Esophagus muscularis mucosa (tissue), 4 donors: ENCODE measurements at regions not wholly inside any gene's neighbourhood (a gene's known extent, or its start where the extent isn't known, plus 50 kb on each side); places are given as distances from the start of the nearest gene placed in this dataset.

Source experiments
- DNase-seq: peaks from one replicate; pipeline ENCODE4 v3.0.0-alpha.2; 2017; ENCODE audit errors: extremely low spot score
- H3K27ac ChIP-seq, 4 donors: fragments of 200-600 bp; sonication (generic); replicated peaks in 1 of 4; 1 replicate in 3 of 4; 2 replicates in 1 of 4; pipeline ENCODE4 v1.5.1; 2016 to 2019; ENCODE audit warnings: mild to moderate bottlenecking in 1 of 4
- H3K27me3 ChIP-seq, 4 donors: fragments of 200-600 bp; sonication (generic); one replicate each; pipeline versions ENCODE4 v1.5.1 to v1.6.0; 2016 to 2019
- H3K36me3 ChIP-seq, 4 donors: fragments of 200-600 bp; sonication (generic); one replicate each; pipeline ENCODE4 v1.5.1; 2016 to 2019
- H3K4me1 ChIP-seq, 4 donors: fragments of 200-600 bp; sonication (generic); one replicate each; pipeline ENCODE4 v1.5.1; 2016 to 2019
- H3K4me3 ChIP-seq, 4 donors: fragments of 200-600 bp; sonication (generic); 1 replicate in 2 of 4; 2 replicates in 2 of 4; pipeline ENCODE4 v1.5.1; 2016 to 2019; ENCODE audit warnings: mild to moderate bottlenecking in 4 of 4, moderate library complexity in 1 of 4
- H3K9me3 ChIP-seq, 4 donors: fragments of 200-600 bp; sonication (generic); 1 replicate in 3 of 4; 2 replicates in 1 of 4; pipeline ENCODE4 v1.5.1; 2016 to 2019
- CTCF ChIP-seq, 3 experiments: fragments of 200-600 bp in 2 of 3; fragments of 450-650 bp in 1 of 3; sonication (generic) in 2 of 3; IDR thresholded peaks; one replicate each; pipeline ENCODE4 v1.5.1; 2017 to 2019; ENCODE audit warnings: antibody characterized with exemption in 3 of 3, mild to moderate bottlenecking in 2 of 3, moderate library complexity in 1 of 3
- EP300 ChIP-seq: sonication (generic); formaldehyde crosslinking; IDR thresholded peaks from one replicate; pipeline ENCODE4 v1.6.1; 2017; ENCODE audit warnings: antibody characterized with exemption
- POLR2A ChIP-seq: fragments of 450-650 bp; IDR thresholded peaks from one replicate; pipeline ENCODE4 v1.6.1; 2017; ENCODE audit warnings: antibody characterized with exemption, moderate library complexity, mild to moderate bottlenecking, low read depth
- POLR2AphosphoS5 ChIP-seq, 2 donors: sonication (generic); formaldehyde crosslinking; IDR thresholded peaks; one replicate each; pipeline ENCODE4 v1.6.1; 2017; ENCODE audit warnings: antibody characterized with exemption in 2 of 2
- WGBS: methylation state at CpG from one replicate; pipeline ENCODE4 v1.1.5; 2018; 5-methylcytosine and 5-hydroxymethylcytosine counted together
- intact Hi-C: fragments of 100-400 bp; cut with DNase I; formaldehyde crosslinking; loops from one replicate; pipeline ENCODE4 v1.15.1; 2023

DNA sequence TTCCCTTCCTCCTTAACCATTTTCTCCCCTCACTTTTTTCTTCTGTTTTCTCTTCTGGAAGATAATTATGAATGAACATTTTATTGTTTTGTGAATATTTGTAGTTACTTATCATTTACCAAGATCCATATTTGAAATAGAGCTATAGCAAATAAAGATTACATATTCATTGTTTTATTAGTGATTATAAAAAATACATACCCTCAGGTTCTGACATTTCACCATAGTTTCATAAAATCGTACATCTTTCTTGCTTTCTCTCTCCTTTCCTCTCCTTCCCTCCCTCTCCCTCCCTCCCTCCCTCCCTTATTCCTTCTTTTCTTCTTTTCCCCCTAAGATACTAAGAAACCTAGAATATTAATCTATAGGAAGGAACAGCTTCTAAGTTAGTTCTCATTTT, 410.9 kb upstream of the GOLIM4 start:
- intact Hi-C loops: no loop called here
- no peaks in the 10 kb centered on the region for H3K27me3 ChIP-seq
- 66% methylated on average over 1 of the region's 1 CpG for WGBS
- no peaks in the 10 kb centered on the region for H3K4me1 ChIP-seq
- no peaks in the 10 kb centered on the region for H3K36me3 ChIP-seq
- no peak overlapping the region for H3K4me3 ChIP-seq
- H3K9me3 ChIP-seq: no peaks in the 10 kb centered on the region
- no peak for DNase-seq
- no peak overlapping the region for H3K27ac ChIP-seq
- TF ChIP-seq POLR2AphosphoS5 (IDR thresholded peaks at IDR 0.05) (no peak), POLR2A (no peak), EP300 (no peak), CTCF (IDR thresholded peaks at IDR 0.05) (no peak)

GRCh38 chr3:168501570-168501969, 405.8 kb upstream of the GOLIM4 start:
- no peak overlapping the region for H3K27ac ChIP-seq
- H3K4me1 ChIP-seq: peaks cover 0 to 18% (median 10%) of the 10 kb centered on the region in 4 donors
- intact Hi-C loops: no loop called here
- H3K36me3 ChIP-seq: no peaks in the 10 kb centered on the region
- 78% methylated on average over 1 of the region's 1 CpG for WGBS
- no peak overlapping the region for H3K4me3 ChIP-seq
- H3K27me3 ChIP-seq: no peaks in the 10 kb centered on the region
- no peak for DNase-seq
- H3K9me3 ChIP-seq: no peaks in the 10 kb centered on the region
- no peak for TF ChIP-seq EP300
- no peak for TF ChIP-seq POLR2AphosphoS5 (IDR thresholded peaks at IDR 0.05)
- no peak for TF ChIP-seq CTCF (IDR thresholded peaks at IDR 0.05)
- TF ChIP-seq POLR2A: no peak

GRCh38 chr3:168498194-168498593, 402.5 kb upstream of the GOLIM4 start:
- no peaks in the 10 kb centered on the region for H3K36me3 ChIP-seq
- no peak overlapping the region for H3K27ac ChIP-seq
- no peak overlapping the region for H3K4me3 ChIP-seq
- H3K4me1 ChIP-seq: peaks cover 0 to 18% (median 10%) of the 10 kb centered on the region in 4 donors
- no peak for TF ChIP-seq POLR2A
- no peak for TF ChIP-seq CTCF (IDR thresholded peaks at IDR 0.05)
- TF ChIP-seq EP300: no peak
- TF ChIP-seq POLR2AphosphoS5 (IDR thresholded peaks at IDR 0.05): no peak
- no peaks in the 10 kb centered on the region for H3K9me3 ChIP-seq
- DNase-seq: no peak
- intact Hi-C loops: no loop called here
- no peaks in the 10 kb centered on the region for H3K27me3 ChIP-seq

GRCh38 chr3:168497741-168498140, 402.0 kb upstream of the GOLIM4 start:
- no peaks in the 10 kb centered on the region for H3K9me3 ChIP-seq
- H3K4me1 ChIP-seq: peaks cover 0 to 18% (median 10%) of the 10 kb centered on the region in 4 donors
- H3K27ac ChIP-seq: no peak overlapping the region
- 61% methylated on average over 2 of the region's 2 CpGs for WGBS
- TF ChIP-seq CTCF (IDR thresholded peaks at IDR 0.05) (no peak), EP300 (no peak), POLR2A (no peak), POLR2AphosphoS5 (IDR thresholded peaks at IDR 0.05) (no peak)
- no peak overlapping the region for H3K4me3 ChIP-seq
- no peak for DNase-seq
- no peaks in the 10 kb centered on the region for H3K36me3 ChIP-seq
- intact Hi-C loops: no loop called here
- no peaks in the 10 kb centered on the region for H3K27me3 ChIP-seq

DNA sequence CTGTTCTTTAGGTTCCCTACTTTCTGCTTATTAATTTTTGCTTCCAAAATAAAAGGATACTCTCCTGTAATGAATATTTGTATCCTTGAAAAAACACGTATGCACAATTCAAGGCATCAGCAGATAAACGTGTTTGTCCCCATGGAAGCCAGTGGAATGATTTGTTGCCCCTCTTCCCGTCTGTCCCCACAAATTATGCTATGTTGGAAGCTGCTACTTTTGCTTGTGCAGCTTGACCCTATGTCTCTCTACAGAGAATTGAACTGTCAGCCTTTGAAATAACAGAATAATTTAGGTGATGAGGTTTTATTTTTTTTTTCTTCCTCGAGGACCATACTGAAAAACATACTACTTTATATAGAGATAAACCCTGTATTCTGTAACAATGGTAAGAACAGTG, 401.5 kb upstream of the GOLIM4 start:
- intact Hi-C loops: no loop called here
- TF ChIP-seq POLR2A (no peak), CTCF (IDR thresholded peaks at IDR 0.05) (no peak)
- Histone ChIP-seq H3K36me3 (no peaks in the 10 kb centered on the region), H3K27ac (no peak overlapping the region), H3K9me3 (no peaks in the 10 kb centered on the region), H3K4me1 (peaks cover 0 to 18% (median 10%) of the 10 kb centered on the region in 4 donors), H3K27me3 (no peaks in the 10 kb centered on the region), H3K4me3 (no peak overlapping the region)
- WGBS: 34% methylated on average over 4 of the region's 4 CpGs
- no peak for DNase-seq
